NCI-H526 treated with DMSO at 0.1 percent for 48 hours (cell line): ENCODE measurements at regions not wholly inside any gene's neighbourhood (a gene's known extent, or its start where the extent isn't known, plus 50 kb on each side); places are given as distances from the start of the nearest gene placed in this dataset.
"Not testable (repeated sequence)": the region's sequence is repeated elsewhere in the genome, so short reads cannot be mapped to it uniquely, and the experiment has no call there.

Experiments used
- DNase-seq: peaks from one replicate; lab custom pipeline; 2025; lab: John Stamatoyannopoulos, UW

DNA sequence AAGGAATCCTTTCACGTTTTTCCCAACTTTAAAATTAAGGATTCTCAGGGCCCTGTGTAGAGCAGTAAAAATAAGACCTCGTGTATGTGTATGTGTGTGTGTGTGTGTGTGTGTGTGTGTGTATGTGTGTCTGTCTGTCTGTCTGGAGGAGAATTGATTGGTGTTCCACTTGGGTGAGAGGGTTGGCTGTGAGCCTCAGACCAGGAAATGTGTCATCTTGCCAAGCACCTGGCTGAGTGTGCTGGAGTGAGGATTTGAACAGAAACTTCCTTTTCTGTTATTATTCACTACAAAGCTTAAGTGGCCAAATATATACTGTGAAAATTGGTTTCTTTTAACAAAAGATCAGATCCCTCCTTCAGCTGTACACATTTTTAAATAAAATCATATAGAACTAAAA is 103.6 kb upstream of the NUDT6 start:
- not testable (repeated sequence) for DNase-seq

DNA sequence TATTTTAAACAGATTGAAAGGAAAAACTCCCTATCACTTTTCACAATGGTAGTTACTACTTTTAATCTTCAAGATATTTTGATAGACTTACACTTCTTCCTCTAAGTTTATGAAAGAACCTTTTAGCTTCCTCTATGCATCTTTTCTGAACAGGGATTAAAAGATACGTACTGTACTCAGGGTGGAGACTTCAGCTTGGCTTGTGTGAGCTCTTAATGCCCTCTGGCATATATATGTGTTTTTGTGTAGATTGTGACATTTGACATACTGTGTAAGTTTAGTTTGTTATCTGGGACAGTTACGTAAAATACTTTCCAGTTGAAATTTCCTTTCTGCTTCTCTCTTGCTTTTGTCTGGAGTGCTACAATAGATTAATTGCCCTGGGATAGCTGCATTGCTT is 109.3 kb upstream of the NUDT6 start:
- DNase-seq = no peak

DNA sequence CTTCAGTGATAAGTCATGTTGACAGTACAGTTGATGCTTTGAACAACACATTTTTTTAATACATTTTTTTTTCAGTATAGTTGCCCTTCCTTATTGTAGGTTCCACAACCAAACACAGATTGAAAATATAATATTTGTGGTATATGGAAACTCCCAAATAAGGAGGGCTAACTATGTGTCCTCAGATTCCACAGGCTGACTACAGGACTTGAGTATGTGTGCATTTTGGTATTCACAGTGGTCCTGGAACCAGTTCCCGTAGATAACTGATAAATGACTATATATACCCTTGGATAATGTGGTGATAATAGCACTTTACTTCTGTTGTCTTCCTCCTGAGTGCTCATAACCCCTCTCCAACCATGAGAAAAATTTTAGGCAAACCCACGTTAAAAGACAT is 111.6 kb upstream of the NUDT6 start:
- DNase-seq = no peak

DNA sequence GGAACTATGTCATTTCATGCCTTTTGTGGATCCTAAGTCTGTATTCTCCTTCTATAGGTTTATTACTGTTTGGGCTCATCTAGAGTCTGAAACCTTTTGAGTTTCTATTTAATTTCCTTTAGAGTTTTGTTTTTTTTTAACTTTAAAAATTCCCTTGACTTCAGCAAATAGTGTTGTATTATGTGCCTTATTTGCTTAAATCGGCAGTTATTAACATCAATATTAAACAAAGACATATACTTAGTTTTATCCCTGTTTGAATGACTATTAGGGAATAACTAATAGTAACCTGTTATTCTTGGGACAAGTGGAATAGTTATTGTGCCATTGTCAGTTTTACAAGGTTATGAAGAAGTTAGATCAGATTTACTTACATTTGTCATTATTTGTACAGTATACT is 112.8 kb upstream of the NUDT6 start:
- no peak for DNase-seq

DNA sequence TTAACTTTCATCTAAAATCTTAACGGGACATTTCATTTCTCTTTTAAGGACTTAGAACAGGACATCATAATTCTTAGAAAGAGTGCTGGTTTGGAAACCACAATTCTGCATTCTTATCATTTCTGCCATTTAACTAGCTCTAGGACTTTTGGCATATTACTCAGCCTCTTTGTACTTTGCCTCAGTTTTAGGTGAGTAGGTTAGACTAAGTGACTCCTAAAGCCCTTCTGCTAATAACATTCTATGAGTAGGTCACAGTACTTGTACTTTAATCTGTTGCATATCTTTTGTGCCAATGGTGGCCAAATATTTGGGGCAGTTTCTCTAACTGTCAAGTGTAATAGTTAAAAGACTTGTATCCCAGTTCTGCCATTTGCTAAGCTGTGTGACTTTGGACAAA is 115.4 kb upstream of the NUDT6 start:
- no peak for DNase-seq

DNA sequence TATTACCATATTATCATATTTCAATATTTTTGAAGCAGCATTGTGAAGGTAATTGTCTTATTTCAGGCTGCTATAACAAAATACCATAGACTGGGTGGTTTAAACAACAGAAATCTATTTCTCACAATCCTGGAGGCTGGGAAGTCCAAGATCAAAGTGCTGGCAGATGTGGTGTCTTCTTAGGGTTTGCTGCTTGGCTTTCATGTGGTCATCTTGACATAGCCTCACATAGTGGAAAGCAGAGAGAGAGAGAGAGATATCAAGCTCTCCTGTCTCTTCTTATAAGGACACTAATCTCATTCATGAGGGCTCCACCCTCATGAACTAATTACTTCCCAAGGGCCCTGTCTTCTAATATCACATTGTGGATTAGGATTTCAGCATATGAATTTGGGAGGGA is 119.7 kb upstream of the NUDT6 start:
- no peak for DNase-seq

DNA sequence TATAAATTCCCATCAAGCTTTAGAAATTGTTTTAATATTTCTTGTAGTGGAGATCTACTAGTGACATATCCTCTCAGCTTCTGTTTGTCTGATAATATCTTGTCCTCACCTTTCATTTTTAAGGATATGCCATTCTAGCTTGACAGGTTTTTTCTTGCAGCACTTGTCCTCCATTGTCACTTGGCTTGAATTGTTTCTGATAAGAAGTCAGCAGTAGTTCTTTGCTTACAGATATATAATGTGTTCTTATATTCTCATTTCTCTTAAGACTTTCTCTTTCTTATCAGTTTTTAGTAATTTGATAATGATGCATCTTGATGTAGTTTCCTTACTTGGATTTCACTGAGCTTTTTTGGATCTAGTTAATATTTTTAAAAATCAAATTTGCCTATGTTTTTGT is 120.6 kb upstream of the NUDT6 start:
- no peak for DNase-seq

DNA sequence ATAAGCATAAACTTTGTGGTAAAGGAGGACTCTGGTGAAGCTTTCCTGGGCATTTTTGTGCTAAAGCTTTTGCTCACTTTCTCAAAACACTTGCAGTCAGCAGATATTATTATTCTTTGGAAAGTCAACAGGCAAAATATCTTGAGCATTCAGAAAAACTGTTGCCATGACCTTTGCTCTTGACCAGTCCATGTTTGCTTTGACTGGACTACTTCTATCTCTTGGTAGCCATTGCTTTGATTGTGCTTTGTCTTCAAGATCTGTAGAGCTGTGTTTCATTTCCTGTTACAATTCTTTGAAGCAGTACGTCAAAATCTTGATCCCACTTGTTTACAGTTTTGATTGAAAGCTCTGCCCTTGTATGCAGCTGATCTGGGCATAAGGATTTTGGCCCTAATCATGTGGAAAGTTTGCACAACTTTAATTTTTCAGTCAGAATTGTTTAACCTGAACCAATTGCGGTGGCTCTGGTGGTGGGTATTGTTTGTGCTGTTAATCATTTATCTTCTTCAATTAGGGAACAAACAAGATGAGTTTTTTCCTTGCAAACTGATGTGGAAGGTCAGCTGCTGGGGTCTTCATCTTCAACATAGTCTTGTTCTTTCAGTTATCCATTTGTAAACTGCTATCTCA is 121.5 kb upstream of the NUDT6 start:
- no peak for DNase-seq

DNA sequence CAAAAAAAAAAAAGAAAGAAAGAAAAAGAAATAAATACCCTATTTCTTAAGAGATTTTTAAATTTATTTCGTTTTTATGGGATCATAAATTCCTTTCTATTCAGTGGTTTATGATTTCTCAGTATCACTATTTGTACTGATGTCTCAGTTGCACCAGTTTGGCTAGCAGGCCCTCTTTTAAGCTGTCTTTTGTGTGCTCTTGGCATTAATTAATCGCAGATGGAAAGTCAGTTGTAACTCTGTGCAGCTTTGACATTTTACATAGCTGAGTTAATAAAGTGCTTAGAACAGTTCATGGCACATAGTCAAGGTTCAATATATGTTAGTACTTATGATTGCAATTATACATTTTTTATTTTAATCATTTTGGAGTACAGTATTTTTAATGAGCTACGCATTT is 123.7 kb upstream of the NUDT6 start:
- DNase-seq = no peak

DNA sequence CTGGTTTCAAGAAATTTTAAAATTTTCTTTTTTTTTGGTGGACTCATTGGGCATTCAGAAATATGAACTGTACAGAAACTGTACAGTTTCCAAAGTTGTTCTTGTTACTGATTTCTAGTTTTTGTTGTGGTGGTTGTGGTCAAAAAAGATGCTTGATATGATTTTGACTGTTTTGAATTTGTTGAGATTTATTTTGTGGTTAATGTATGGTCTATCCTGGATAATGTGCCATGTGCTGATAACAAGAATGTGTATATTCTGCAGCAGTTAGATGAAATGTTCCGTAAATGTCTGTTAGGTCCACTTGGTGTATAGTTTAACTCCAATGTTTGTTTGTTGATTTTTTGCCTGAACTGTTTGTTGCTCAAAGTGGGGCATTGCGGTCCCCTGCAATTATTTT is 127.6 kb upstream of the NUDT6 start:
- DNase-seq = no peak

DNA sequence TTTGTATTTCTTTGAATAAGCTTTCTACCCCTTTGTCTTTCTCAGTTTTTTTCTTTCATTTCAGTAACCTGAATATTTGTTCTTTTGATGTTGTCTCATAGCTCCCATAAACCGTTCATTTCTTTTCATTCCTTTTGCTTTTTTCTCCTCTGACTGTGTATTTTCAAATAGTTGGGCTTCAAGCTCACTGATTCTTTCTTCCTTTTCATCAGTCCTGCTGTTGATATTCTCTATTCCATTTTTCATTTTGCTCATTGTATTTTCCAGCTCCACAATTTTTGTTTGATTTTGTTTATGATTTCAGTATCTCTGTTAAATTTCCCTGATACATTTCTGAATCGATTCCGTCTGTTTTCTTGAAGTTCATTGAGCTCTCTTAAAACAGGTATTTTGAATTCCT is 129.6 kb upstream of the NUDT6 start:
- no peak for DNase-seq

DNA sequence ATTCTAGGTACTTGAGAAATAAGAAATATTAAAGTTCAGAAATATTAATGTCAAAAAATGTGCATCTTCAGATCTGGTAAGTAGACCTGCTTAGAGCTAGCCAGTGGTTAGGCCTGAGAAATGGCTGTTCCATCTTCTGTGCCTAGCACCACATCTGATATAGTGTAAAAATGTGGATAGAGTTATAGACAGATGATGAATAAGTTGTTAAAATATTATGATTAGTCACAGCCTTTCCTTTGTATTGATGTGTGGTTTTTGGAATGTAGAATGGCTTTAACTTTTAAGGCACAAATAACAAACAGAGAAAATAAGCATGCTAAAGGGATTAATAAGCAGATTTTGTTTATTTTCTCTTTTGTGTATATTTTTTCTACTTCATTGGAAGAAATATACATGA is 133.5 kb upstream of the NUDT6 start:
- no peak for DNase-seq

DNA sequence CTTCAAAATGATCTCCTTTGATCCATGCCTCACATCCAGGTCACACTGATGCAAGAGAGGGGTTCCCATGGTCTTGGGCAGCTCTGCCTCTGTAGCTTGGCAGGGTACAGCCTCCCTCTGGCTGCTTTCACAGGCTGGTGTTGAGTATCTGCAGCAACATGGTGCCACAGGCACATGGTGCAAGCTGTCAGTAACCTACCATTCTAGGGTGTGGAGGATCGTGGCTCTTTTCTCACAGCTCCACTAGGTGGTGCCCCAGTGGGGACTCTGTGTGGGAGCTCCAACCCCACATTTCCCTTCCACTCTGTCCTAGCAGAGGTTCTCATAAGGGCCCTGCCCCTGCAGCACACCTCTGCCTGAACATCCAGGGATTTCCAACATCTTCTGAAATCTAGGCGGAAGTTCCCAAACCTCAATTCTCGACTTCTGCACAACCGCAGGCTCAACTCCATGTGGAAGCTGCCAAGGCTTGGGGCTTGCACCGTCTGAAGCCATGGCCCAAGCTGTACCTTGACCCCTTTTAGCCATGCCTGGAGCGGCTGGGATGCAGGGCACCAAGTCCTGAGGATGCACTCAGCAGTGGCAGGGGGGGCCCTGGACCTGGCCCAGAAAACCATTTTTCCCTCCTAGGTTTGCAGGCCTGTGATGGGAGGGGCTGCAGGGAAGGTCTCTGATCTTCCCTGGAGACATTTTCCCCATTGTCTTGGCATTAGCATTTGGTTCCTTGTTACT is 137.8 kb upstream of the NUDT6 start:
- no peak for DNase-seq

DNA sequence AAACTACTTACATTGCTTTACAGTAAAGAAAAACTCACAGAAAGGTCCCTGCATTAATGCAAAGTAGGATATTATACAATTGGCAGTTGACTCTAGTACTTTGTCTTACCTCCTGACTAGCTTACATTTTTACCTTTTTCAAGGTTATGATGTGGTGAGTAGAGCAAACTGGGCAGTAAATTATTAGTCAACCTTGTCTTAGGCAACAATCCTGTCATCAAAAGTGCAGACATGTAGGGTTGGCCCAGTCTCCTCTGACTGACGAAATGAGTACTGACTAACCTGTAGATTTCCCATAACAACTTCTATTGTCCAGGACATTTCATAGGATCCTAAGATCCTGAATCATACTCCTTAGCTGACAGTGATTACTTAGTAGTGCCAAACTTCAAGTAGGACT is 142.0 kb upstream of the NUDT6 start:
- DNase-seq = no peak

DNA sequence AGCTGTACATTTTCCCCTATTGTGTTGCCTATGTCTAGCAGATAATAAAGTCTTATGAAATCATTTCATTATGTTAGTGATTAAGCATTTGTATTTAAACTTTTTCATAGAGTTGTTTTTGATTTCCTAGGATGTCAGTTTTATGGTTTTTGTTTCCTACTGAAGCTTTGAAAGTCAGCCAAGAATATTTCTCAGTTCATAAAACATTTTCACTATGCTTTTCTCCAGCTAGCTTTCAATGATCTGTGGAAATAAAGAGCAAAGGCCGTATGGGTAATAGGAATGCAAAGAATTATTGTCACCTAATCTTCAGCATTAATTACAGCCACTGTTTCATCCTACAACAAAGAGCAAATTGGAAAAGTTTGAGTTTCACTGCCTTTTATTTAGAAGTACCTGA is 145.7 kb upstream of the NUDT6 start:
- DNase-seq = no peak

DNA sequence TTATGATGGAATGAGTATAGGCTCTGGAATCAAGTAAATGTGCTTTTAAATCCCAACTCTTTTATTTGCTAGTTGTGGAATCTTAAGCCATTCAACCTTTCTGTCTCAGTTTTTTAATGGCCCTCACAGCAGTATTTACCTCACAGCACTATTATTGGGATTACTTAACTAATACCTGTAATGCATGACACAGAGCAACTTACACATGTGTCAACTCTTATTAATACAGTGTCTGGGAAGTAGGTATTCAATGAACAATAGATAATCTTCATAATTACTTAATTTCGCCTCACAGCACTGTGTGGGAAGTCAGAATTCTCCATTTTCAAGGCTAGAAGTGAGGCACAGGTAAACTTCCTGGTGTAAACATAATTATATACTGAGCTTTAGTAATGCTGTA is 149.7 kb upstream of the NUDT6 start:
- DNase-seq = no peak

DNA sequence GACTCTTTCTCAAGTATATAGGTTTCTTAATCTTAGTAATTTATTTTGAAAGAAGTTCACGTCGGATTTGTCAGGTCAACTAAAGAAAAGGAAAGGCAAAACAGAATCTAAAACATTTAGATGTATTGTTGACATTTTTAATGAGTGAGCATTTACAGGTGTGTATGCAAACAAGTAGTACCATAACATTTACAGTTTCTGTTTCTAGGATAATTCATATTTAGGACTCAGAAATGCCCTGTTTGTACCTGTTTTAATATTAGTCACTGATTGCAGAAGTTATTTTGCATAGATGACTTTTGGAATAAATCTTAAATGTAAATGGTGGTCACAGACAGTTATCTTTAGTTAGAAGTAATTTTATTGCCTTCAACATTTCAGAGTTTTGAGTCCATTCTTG is 151.3 kb upstream of the NUDT6 start:
- no peak for DNase-seq

DNA sequence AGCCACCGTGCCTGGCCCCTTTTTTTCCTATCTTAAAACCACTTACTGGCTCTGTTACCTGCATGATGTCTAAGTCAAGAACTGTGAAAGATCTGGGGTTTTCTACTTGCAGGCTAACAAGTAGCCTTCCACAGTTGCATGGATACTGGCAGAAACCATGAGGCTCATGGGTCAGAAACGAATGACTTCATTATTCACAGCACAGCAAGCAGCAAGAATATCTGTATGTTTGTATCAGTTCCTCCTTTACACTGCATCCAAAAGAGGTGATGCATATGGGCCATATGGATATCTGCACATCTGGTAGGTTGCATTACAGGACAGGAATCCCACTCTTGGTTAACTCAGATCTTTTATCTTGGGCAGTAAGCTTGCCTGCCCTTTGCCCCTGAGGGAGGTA is 154.9 kb upstream of the NUDT6 start:
- no peak for DNase-seq

DNA sequence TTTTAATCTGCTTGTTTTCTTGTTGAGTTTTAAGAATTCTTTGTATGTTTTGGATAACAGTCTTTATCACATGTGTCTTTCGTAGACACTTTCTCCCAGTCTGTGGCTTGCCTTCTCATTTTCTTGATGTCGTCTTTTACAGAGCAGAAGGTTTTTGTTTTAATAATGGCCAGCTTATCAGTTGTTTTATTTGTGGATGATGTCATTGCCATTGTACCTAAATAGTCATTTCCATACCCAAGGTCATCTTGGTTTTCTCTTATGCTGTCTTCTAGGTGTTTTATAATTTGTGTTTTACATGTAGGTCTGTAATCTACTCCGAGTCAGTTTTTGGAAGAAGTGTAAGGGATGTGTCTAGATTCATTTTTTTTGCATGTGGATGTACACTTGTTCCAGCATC is 159.6 kb upstream of the NUDT6 start:
- DNase-seq = no peak

DNA sequence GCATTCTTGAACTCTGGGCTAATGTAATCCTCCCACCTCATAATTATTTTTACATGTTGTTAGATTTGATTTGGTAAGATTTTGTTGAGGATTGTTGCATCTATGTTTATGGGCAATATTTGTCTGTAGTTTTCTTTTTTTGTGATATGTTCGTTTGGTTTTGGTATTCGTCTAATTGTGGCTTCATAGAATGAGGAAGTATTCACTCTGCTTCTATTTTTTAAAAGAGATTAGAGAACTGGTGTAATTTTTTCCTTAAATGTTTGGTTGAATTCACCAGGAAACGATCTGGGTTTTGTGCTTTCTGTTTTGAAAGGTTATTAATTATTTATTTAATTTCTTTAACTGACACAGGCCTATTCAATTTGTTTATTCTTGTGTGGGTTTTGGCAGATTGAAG is 161.2 kb upstream of the NUDT6 start:
- DNase-seq = no peak

DNA sequence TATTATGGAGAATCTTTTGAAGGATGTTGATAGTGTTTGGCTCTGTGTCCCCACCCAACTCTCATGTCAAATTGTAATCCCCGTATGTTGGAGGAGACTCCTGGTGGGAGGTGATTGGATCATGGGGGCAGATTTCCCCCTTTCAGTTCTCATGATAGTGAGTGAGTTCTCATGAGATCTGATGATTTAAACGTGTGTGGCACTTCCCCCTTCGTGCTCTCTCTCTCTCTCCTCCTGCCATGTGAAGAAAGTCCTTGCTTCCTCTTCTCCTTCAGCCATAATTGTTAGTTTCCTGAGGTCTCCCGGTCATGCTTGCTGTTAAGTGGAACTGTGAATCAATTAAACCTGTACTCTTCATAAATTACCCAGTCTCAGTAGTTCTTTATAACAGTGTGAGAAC is 166.1 kb upstream of the NUDT6 start:
- DNase-seq = no peak

DNA sequence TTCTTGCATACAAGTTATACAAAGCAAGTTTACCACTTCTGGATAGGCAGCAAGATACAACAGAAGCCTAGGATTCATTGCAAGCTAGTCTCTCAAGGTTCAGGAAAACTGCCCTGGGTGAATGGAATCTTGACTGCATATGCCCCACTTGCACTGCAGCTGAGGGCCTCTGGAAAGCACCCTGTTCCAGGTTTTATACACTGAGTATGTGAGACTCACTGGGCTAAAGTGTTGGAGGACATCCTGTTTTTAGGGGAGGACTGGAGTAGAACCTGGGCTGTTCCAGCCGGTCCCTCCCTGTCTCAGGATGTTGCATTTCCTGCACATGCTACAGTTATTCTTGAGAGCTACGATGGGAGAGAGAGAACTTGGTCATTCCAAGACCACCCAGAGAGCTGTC is 168.5 kb upstream of the NUDT6 start:
- DNase-seq = no peak

DNA sequence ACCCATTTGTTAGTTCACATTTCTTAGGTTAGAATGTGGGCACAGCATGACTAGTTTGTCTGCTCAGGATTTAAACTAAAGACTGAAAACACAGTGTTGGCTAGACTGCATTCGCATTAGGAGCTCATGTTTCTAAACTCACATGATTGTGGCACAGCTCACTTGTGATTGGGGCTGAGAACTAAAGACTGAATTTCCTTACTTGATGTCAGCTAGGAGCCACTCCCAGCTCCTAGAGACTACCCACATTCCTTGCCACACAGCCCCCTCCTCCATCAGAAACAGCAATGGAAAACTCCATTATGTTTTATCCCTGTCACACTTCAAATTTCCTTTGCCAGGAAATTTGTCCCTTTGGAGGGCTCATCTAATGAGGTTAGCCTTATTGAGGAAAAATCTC is 170.2 kb upstream of the NUDT6 start:
- DNase-seq = no peak

DNA sequence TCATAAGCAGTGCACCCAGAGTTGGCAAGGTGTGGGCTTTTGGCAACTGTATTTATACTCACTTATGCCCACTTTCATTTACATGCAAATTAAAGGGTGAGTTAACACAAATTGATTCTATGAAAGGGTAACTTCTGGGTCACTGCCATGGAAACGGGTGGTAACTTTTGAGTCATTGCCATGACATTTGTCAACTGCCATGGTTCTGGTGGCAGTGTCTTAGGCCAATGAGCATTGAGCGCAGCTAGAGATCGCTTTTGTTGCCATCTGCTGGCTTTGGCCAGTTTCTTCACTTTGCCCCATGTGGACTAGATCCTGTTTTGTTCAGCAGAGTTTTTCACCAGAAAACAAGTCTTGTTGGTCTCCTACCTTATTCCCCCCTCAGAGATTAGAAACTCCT is 170.8 kb upstream of the NUDT6 start:
- DNase-seq = no peak
